NCI-H460 (cell line): ENCODE measurements at regions not wholly inside any gene's neighbourhood (a gene's known extent, or its start where the extent isn't known, plus 50 kb on each side); places are given as distances from the start of the nearest gene placed in this dataset.
"Not testable (repeated sequence)": the region's sequence is repeated elsewhere in the genome, so short reads cannot be mapped to it uniquely, and the experiment has no call there.

Source experiments
- DNase-seq: peaks from one replicate; pipeline ENCODE4 v3.0.0-alpha.2; 2016; ENCODE audit warnings: low read depth; ENCODE audit errors: extremely low read depth

GRCh38 chr6:16834242-16834641 is 73.0 kb upstream of the ATXN1 start:
- DNase-seq, result no peak

DNA sequence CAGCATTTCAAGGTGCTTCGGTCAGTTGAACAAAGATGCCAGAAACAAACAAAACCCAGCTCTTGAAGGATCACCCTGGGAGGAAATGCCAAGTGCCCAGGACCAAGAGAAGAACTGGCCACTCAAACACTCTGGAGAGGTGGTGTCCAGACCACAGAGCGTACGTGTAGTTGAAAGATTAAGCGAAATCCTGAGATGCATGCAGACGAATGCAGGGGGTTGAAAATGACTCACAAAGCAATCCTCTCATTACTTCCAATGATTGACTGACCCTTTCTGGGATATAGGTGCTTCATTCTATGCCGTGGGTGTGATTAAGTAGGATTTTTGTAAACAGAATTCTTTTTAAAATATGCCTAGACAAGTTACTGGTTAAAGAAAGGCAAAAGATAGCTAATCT is 71.5 kb upstream of the ATXN1 start:
- no peak for DNase-seq

DNA sequence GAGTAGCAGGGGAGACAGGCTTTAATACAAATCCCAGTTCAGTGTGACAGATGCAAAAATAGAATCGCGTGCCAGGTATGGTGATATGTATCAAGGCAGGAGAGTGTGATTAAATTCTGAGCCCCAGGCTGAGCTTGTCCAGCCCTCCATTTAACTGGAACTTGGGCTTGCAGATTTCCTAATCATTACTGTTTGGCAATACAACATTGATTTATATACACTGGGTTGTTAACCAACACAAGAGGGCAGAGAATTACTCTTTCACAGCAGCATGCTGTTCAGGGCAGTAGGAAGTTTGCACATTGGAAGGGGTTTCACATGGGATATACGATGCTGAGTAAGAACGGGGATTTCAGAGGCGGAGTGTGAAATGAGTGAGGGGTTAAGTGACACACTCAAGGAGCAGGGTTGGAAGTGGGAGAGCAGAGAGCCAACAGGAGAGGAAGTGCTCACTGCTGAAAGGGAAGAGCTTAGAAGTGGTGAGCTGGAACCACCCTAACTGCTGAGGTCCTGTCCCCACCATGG is 70.8 kb upstream of the ATXN1 start:
- no peak for DNase-seq

- DNase-seq, result no peak
Observed at GRCh38 chr6:16831136-16831535, 69.9 kb upstream of the ATXN1 start.

DNA sequence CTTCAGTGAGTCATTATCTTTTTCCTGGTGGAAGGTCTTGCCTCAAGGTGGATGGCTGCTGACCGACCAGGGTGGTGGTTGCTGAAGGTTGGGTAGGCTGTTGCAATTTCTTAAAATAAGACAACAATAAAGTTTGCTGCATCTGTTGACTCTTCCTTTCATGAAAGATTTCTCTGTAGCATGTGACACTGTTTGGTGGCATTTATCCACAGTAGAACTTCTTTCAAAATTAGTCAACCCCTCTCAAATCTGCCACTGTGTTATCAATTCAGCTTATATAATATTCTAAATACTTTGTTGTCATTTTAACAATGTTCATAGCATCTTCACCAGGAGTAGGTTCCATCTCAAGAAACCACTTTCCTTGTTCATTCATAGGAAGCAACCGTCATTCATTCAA is 66.8 kb upstream of the ATXN1 start:
- DNase-seq, result no peak

DNA sequence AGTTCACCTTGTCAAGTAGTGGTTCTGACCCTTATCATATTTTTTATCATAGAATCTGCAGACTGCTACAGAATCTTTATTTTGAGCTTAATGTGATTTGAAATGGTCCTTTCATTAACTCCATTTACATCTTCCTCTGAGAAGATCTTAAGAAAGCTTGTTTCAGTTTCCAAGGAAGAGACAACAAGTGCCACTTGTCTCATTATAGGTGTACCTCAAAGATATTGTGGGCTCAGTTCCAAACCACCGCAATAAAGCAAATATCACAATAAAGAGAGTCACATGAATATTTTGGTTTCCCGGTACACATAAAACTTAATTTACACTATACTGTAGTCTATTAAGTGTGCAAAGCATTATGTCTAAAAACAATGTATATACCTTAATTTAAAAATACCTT is 66.4 kb upstream of the ATXN1 start:
- no peak for DNase-seq

GRCh38 chr6:16825784-16826183 is 64.5 kb upstream of the ATXN1 start:
- DNase-seq, result no peak

- no peak for DNase-seq
Observed at GRCh38 chr6:16824845-16825685, 63.8 kb upstream of the ATXN1 start.

- DNase-seq, result no peak
Observed at GRCh38 chr6:16823718-16824352, 62.6 kb upstream of the ATXN1 start.

- no peak for DNase-seq
Observed at GRCh38 chr6:16822975-16823717, 61.9 kb upstream of the ATXN1 start.

- DNase-seq, result no peak
Observed at GRCh38 chr6:16822529-16822928, 61.3 kb upstream of the ATXN1 start.

- no peak for DNase-seq
Observed at GRCh38 chr6:16821834-16822264, 60.6 kb upstream of the ATXN1 start.

DNA sequence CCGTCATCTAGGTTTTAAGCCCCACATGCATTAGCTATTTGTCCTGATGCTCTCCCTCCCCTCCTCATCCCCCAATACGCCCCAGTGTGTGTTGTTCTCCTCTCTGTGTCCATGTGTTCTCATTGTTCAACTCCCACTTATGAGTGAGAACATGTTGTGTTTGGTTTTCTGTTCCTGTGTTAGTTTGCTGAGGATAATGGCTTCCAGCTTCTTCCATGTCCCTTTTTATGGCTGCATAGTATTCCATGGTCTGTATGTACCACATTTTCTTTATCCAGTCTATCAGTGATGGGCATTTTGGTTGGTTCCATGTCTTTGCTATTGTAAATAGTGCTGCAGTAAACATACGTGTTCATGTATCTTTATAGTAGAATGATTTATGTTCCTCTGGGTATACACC is 59.0 kb upstream of the ATXN1 start:
- DNase-seq, result not testable (repeated sequence)

DNA sequence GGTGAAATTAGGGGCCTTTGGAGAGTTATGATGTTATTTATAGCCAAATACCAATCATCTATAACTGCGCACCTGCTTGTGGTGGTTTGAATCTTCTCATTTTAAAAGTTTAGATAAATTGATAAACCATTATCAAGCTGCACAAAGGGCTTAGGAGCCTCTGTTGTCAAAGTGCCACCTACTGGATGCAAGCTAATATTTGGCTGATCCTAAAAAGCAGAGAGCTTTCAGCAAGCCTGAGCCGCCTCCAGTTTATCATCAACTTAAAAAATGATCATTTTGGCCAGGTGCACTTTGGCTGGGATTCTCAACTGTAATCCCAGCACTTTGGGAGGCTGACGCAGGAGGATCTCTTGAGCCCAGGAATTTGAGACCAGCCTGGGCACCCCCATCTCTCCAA is 58.5 kb upstream of the ATXN1 start:
- no peak for DNase-seq

DNA sequence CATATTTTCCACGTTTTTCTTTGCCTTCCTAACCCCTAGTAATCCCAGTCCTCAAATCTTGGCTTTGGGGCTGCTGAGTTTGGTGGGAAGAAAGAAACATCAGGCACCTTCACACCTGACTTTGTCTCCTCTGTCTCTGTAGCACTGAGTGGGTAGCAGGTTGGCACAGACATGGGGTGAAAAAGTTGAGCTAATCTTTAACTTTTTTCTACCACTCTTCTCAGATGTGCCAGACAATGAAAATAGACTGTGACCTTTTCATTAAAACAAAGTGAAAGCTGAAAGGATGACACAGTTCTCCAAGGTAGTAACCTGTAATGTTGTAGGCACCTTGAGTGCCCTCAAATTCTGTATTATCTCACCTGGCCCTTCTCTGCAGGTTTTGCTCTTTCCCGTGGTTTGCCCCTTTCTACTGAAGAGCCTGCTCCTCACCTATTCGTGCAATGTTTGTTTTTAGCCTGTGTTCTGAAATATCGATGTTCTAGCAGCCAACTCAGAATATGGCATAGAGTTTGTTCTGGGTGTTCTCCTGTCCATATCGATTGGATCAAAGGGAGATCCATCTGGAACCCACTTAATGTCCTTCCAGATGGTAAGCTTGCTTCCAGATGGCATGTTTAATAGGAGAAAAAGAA is 57.8 kb upstream of the ATXN1 start:
- DNase-seq, result no peak

DNA sequence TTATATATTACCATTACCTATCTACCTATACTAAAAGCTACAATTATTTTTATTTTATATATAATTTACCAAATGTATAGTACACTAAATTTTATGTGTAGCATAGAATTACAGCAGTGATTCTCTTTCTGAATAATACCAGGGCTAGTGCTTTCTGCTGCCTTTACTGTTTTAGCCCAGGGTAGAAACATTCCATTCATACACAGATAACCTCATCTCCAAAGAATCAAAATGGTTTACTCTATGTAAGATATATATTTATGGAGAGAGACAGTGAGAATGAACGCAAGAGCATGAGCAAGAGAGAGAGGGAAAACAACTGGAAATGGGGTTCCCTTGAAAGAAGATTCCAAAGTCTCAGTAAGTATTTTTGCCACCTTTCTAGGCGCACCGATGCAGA is 56.3 kb upstream of the ATXN1 start:
- no peak for DNase-seq

GRCh38 chr6:16816891-16817290 is 55.6 kb upstream of the ATXN1 start:
- no peak for DNase-seq

- no peak for DNase-seq
Observed at GRCh38 chr6:16812993-16813392, 51.7 kb upstream of the ATXN1 start.

- no peak for DNase-seq
Observed at GRCh38 chr6:16811277-16811979, 50.2 kb upstream of the ATXN1 start.
